ENCODE measurements at regions not wholly inside any gene's neighbourhood (a gene's known extent, or its start where the extent isn't known, plus 50 kb on each side); places are given as distances from the start of the nearest gene placed in this dataset.

- TF ChIP-seq CTCF (IDR thresholded peaks at IDR 0.05; ENCODE audit: low read depth, low read length, poor library complexity, severe bottlenecking) = no peak
- no peak for TF ChIP-seq EZH2phosphoT487 (IDR thresholded peaks at IDR 0.05; ENCODE audit: borderline replicate concordance, low read length)
These were observed 329.5 kb upstream of the MEOX2 start for GRCh38 chr7:16015981-16016380.

All from DOHH2 (cell line).